ENCODE measurements at regions not wholly inside any gene's neighbourhood (a gene's known extent, or its start where the extent isn't known, plus 50 kb on each side); places are given as distances from the start of the nearest gene placed in this dataset.

GRCh38 chr21:37967036-37967435 is 50.8 kb upstream of the KCNJ6 start:
- no peaks in the 10 kb centered on the region for H3K4me1 ChIP-seq
- no peak overlapping the region for H3K4me3 ChIP-seq
- ATAC-seq (no peak), DNase-seq (no peak)
- no peak overlapping the region for H3K27ac ChIP-seq
- intact Hi-C loops (cut with DNase I), result no loop called here
- H3K27me3 ChIP-seq, result no peaks in the 10 kb centered on the region
- TF ChIP-seq CTCF (IDR thresholded peaks at IDR 0.05), result no peak
- H3K36me3 ChIP-seq, result no peaks in the 10 kb centered on the region
- H3K9me3 ChIP-seq, result no peaks in the 10 kb centered on the region

GRCh38 chr21:37968744-37969143 is 52.5 kb upstream of the KCNJ6 start:
- intact Hi-C loops (cut with DNase I), result no loop called here
- H3K9me3 ChIP-seq, result no peaks in the 10 kb centered on the region
- DNase-seq (no peak), ATAC-seq (no peak)
- H3K4me3 ChIP-seq, result no peak overlapping the region
- no peak overlapping the region for H3K27ac ChIP-seq
- no peaks in the 10 kb centered on the region for H3K27me3 ChIP-seq
- TF ChIP-seq CTCF (IDR thresholded peaks at IDR 0.05), result no peak
- no peaks in the 10 kb centered on the region for H3K36me3 ChIP-seq
- H3K4me1 ChIP-seq, result no peaks in the 10 kb centered on the region

GRCh38 chr21:37970548-37970947 is 54.3 kb upstream of the KCNJ6 start:
- ATAC-seq (no peak), DNase-seq (no peak)
- H3K9me3 ChIP-seq, result no peaks in the 10 kb centered on the region
- TF ChIP-seq CTCF (IDR thresholded peaks at IDR 0.05), result no peak
- no peaks in the 10 kb centered on the region for H3K4me1 ChIP-seq
- intact Hi-C loops (cut with DNase I), result no loop called here
- H3K27me3 ChIP-seq, result no peaks in the 10 kb centered on the region
- no peak overlapping the region for H3K27ac ChIP-seq
- no peak overlapping the region for H3K4me3 ChIP-seq
- H3K36me3 ChIP-seq, result no peaks in the 10 kb centered on the region

- no peaks in the 10 kb centered on the region for H3K27me3 ChIP-seq
- H3K4me1 ChIP-seq, result no peaks in the 10 kb centered on the region
- DNase-seq (no peak), ATAC-seq (no peak)
- H3K9me3 ChIP-seq, result no peaks in the 10 kb centered on the region
- no peak overlapping the region for H3K4me3 ChIP-seq
- H3K36me3 ChIP-seq, result no peaks in the 10 kb centered on the region
- no peak overlapping the region for H3K27ac ChIP-seq
- intact Hi-C loops (cut with DNase I), result no loop called here
- TF ChIP-seq CTCF (IDR thresholded peaks at IDR 0.05), result no peak
Observed at GRCh38 chr21:37971390-37971950, 55.2 kb upstream of the KCNJ6 start.

- Histone ChIP-seq H3K27ac (no peak overlapping the region), H3K36me3 (no peaks in the 10 kb centered on the region), H3K4me1 (no peaks in the 10 kb centered on the region), H3K27me3 (no peaks in the 10 kb centered on the region), H3K9me3 (no peaks in the 10 kb centered on the region), H3K4me3 (no peak overlapping the region)
- no peak for TF ChIP-seq CTCF (IDR thresholded peaks at IDR 0.05)
- no peak for DNase-seq
- intact Hi-C loops (cut with DNase I), result no loop called here
- ATAC-seq, result no peak
Observed at GRCh38 chr21:37974081-37974480, 57.8 kb upstream of the KCNJ6 start.
